H9 (cell line): ENCODE measurements at regions not wholly inside any gene's neighbourhood (a gene's known extent, or its start where the extent isn't known, plus 50 kb on each side); places are given as distances from the start of the nearest gene placed in this dataset.

Source experiments
- DNase-seq: peaks from one replicate; pipeline ENCODE4 v3.0.0-alpha.2; 2017
- H2AFZ ChIP-seq: one replicate; pipeline ENCODE4 v1.6.1; 2013; ENCODE audit warnings: mild to moderate bottlenecking, low read length, control low read depth, moderate library complexity
- H2AK5ac ChIP-seq: 2 replicates; pipeline ENCODE4 v1.6.1; 2013; ENCODE audit warnings: low read length, control low read depth, mixed read lengths; ENCODE audit not compliant: insufficient read length
- H2BK120ac ChIP-seq: one replicate; pipeline ENCODE4 v1.6.1; 2013; ENCODE audit warnings: low read depth, mild to moderate bottlenecking, low read length, control low read depth, inconsistent platforms; ENCODE audit not compliant: poor library complexity, severe bottlenecking
- H2BK12ac ChIP-seq: 2 replicates; pipeline ENCODE4 v1.6.1; 2013; ENCODE audit warnings: low read length, control low read depth, mixed read lengths, low read depth; ENCODE audit not compliant: insufficient read length
- H2BK15ac ChIP-seq: 2 replicates; pipeline ENCODE4 v1.6.1; 2013; ENCODE audit warnings: low read depth, low read length, control low read depth
- H2BK20ac ChIP-seq: one replicate; pipeline ENCODE4 v1.6.1; 2013; ENCODE audit warnings: low read depth, mild to moderate bottlenecking, low read length, control low read depth, inconsistent platforms; ENCODE audit not compliant: poor library complexity, severe bottlenecking
- H2BK5ac ChIP-seq: 2 replicates; pipeline ENCODE4 v1.6.1; 2013; ENCODE audit warnings: low read length, control low read depth, mixed read lengths; ENCODE audit not compliant: insufficient read length
- H3K14ac ChIP-seq: 2 replicates; pipeline ENCODE4 v1.6.1; 2013; ENCODE audit warnings: low read length, control low read depth; ENCODE audit not compliant: insufficient read depth
- H3K18ac ChIP-seq: 2 replicates; pipeline ENCODE4 v1.6.1; 2013; ENCODE audit warnings: low read depth, mild to moderate bottlenecking, mixed read lengths, low read length, control low read depth; ENCODE audit not compliant: insufficient read length
- H3K23ac ChIP-seq: 2 replicates; pipeline ENCODE4 v1.6.1; 2013; ENCODE audit warnings: low read length, control low read depth, mixed read lengths, low read depth; ENCODE audit not compliant: insufficient read length
- H3K23me2 ChIP-seq: 2 replicates; pipeline ENCODE4 v1.6.1; 2013; ENCODE audit warnings: low read depth, mild to moderate bottlenecking, mixed read lengths, low read length, control low read depth; ENCODE audit not compliant: insufficient read length, poor library complexity, severe bottlenecking
- H3K27ac ChIP-seq: 2 replicates; pipeline ENCODE4 v1.5.1; 2013; ENCODE audit warnings: low read length, control low read depth, mixed read lengths, low read depth; ENCODE audit not compliant: insufficient read length
- H3K27me3 ChIP-seq: 2 replicates; pipeline ENCODE4 v1.6.1; 2013; ENCODE audit warnings: low read length, control low read depth, inconsistent platforms; ENCODE audit not compliant: insufficient read depth
- H3K4ac ChIP-seq: 2 replicates; pipeline ENCODE4 v1.6.1; 2013; ENCODE audit warnings: low read depth, mild to moderate bottlenecking, control low read depth, inconsistent platforms, low read length, moderate library complexity
- H3K4me1 ChIP-seq: 2 replicates; pipeline ENCODE4 v1.6.1; 2013; ENCODE audit warnings: low read length, control low read depth, inconsistent platforms; ENCODE audit not compliant: insufficient read depth
- H3K4me2 ChIP-seq: 2 replicates; pipeline ENCODE4 v1.6.1; 2013; ENCODE audit warnings: low read length, control low read depth, mixed read lengths; ENCODE audit not compliant: insufficient read length, insufficient read depth
- H3K56ac ChIP-seq: 2 replicates; pipeline ENCODE4 v1.6.1; 2013; ENCODE audit warnings: low read depth, mild to moderate bottlenecking, mixed read lengths, low read length, control low read depth; ENCODE audit not compliant: insufficient read length
- H3K79me1 ChIP-seq: 2 replicates; pipeline ENCODE4 v1.6.1; 2013; ENCODE audit warnings: low read depth, mild to moderate bottlenecking, moderate library complexity, low read length, control low read depth, inconsistent platforms; ENCODE audit not compliant: insufficient read depth, poor library complexity, severe bottlenecking
- H3K79me2 ChIP-seq: 2 replicates; pipeline ENCODE4 v1.6.1; 2013; ENCODE audit warnings: low read length, control low read depth, inconsistent platforms; ENCODE audit not compliant: insufficient read depth
- H3K9ac ChIP-seq: 2 replicates; pipeline ENCODE4 v1.6.1; 2013; ENCODE audit warnings: low read length, control low read depth, mixed read lengths; ENCODE audit not compliant: insufficient read length; ENCODE audit errors: extremely low read depth
- H3K9me3 ChIP-seq: one replicate; pipeline ENCODE4 v1.6.1; 2013; ENCODE audit warnings: low read depth, low read length, inconsistent platforms; ENCODE audit not compliant: control insufficient read depth
- H3T11ph ChIP-seq: one replicate; pipeline ENCODE4 v1.6.1; 2013; ENCODE audit warnings: mild to moderate bottlenecking, low read length, control low read depth, inconsistent platforms
- H4K20me1 ChIP-seq: one replicate; pipeline ENCODE4 v1.6.1; 2013; ENCODE audit not compliant: control insufficient read depth, insufficient read length, insufficient read depth
- H4K5ac ChIP-seq: 2 replicates; pipeline ENCODE4 v1.6.1; 2013; ENCODE audit warnings: low read depth, mild to moderate bottlenecking, mixed read lengths, low read length, control low read depth; ENCODE audit not compliant: insufficient read length
- H4K8ac ChIP-seq: replicated peaks from 2 replicates; pipeline ENCODE4 v1.6.1; 2013; ENCODE audit warnings: low read length, control low read depth, mixed read lengths, low read depth; ENCODE audit not compliant: insufficient read length
- H4K91ac ChIP-seq: 2 replicates; pipeline ENCODE4 v1.6.1; 2013; ENCODE audit warnings: low read depth, mild to moderate bottlenecking, moderate library complexity, mixed read lengths, low read length, control low read depth; ENCODE audit not compliant: insufficient read length
- H3K27ac Mint-ChIP-seq, 3 experiments: 2 replicates in 2 of 3; 3 replicates in 1 of 3; pipeline ENCODE4 v1.8.0; 2020 to 2021; ENCODE audit warnings: mixed read lengths in 3 of 3, mild to moderate bottlenecking in 1 of 3, moderate library complexity in 1 of 3
- H3K27me3 Mint-ChIP-seq: 2 replicates; pipeline ENCODE4 v1.8.0; 2021; ENCODE audit warnings: low read depth, mild to moderate bottlenecking, moderate library complexity, mixed read lengths
- H3K36me3 Mint-ChIP-seq, 3 experiments: 2 replicates in 2 of 3; 3 replicates in 1 of 3; pipeline ENCODE4 v1.8.0; 2020 to 2021; ENCODE audit warnings: low read depth in 3 of 3, mixed read lengths in 3 of 3; ENCODE audit not compliant: insufficient read depth in 1 of 3
- H3K4me1 Mint-ChIP-seq, 2 experiments: 2 replicates each; pipeline ENCODE4 v1.8.0; 2020; ENCODE audit warnings: mixed read lengths in 2 of 2
- H3K4me3 Mint-ChIP-seq, 2 experiments: 2 replicates in 1 of 2; 3 replicates in 1 of 2; pipeline ENCODE4 v1.8.0; 2020 to 2021; ENCODE audit warnings: mild to moderate bottlenecking in 2 of 2, mixed read lengths in 2 of 2, moderate library complexity in 1 of 2
- H3K9me3 Mint-ChIP-seq, 2 experiments: 2 replicates in 1 of 2; 3 replicates in 1 of 2; pipeline ENCODE4 v1.8.0; 2020; ENCODE audit warnings: mild to moderate bottlenecking in 2 of 2, mixed read lengths in 2 of 2, moderate library complexity in 1 of 2
- CTCF ChIP-seq: fragments of 200-600 bp; sonication (generic); conservative IDR thresholded peaks from 3 replicates; pipeline ENCODE4 v1.8.0; 2021; ENCODE audit warnings: antibody characterized with exemption, mild to moderate bottlenecking
- WGBS: extraction: QIAGEN DNeasy Blood & Tissue Kit; methylation state at CpG from one replicate; pipeline ENCODE4 v1.1.7; 2013; ENCODE audit warnings: missing lambda C conversion rate, low lambda C conversion rate, mixed read lengths; ENCODE audit not compliant: insufficient read length; ENCODE audit errors: extremely low coverage; 5-methylcytosine and 5-hydroxymethylcytosine counted together

- Histone ChIP-seq H2BK5ac (no peak overlapping the region), H3K79me2 (no peaks in the 10 kb centered on the region), H3K27me3 (no peaks in the 10 kb centered on the region), H3K18ac (no peak overlapping the region), H4K8ac (no peak overlapping the region), H2AFZ (no peak overlapping the region), H3K79me1 (no peaks in the 10 kb centered on the region), H2BK12ac (no peak overlapping the region), H3K4ac (no peak overlapping the region), H4K20me1 (no peaks in the 10 kb centered on the region), H2BK15ac (no peak overlapping the region), H3K23ac (no peak overlapping the region), H4K5ac (no peak overlapping the region), H2BK20ac (no peak overlapping the region), H4K91ac (no peak overlapping the region), H3K9ac (no peak overlapping the region), H2BK120ac (no peak overlapping the region), H3K4me2 (no peak overlapping the region), H3K56ac (no peak overlapping the region), H3K27ac (no peak overlapping the region), H3T11ph (no peak overlapping the region), H3K23me2 (no peaks in the 10 kb centered on the region), H3K9me3 (no peaks in the 10 kb centered on the region), H3K4me1 (no peaks in the 10 kb centered on the region; the same call in 1 of the 2 replicates), H2AK5ac (no peak overlapping the region), H3K14ac (no peak overlapping the region)
- Mint-ChIP-seq H3K4me3 (no peak overlapping the region), H3K4me1 (peaks cover 9 to 16% of the 10 kb centered on the region in 2 experiments), H3K27ac (0 out of 7 replicates have a peak overlapping the region, but pooled peaks of 1 of the 3 experiments have one; percentile 2), H3K36me3 (no peaks in the 10 kb centered on the region; a peak in 1 of 7 replicates), H3K27me3 (no peaks in the 10 kb centered on the region), H3K9me3 (peaks cover 0 to 3% of the 10 kb centered on the region in 2 experiments; a peak in 2 of 5 replicates)
- no peak for TF ChIP-seq CTCF
- WGBS = no CpG with 5 or more reads among the region's 7 CpGs
- no peak for DNase-seq
Observed at GRCh38 chr4:129326571-129327460, 230.9 kb downstream of the C4orf33 start.
